ENCODE measurements at regions not wholly inside any gene's neighbourhood (a gene's known extent, or its start where the extent isn't known, plus 50 kb on each side); places are given as distances from the start of the nearest gene placed in this dataset.

- no peak for TF ChIP-seq EZH2 (IDR thresholded peaks at IDR 0.05; ENCODE audit: borderline replicate concordance, low read depth, low read length, poor library complexity, severe bottlenecking)
- no peak for TF ChIP-seq CTCF (conservative IDR thresholded peaks at IDR 0.05; ENCODE audit: low read depth, low read length)
These were observed 122.9 kb downstream of the METRNL start for GRCh38 chr17:83202002-83203000.

Measured in A673 (cell line).